ENCODE measurements at regions not wholly inside any gene's neighbourhood (a gene's known extent, or its start where the extent isn't known, plus 50 kb on each side); places are given as distances from the start of the nearest gene placed in this dataset.

DNA sequence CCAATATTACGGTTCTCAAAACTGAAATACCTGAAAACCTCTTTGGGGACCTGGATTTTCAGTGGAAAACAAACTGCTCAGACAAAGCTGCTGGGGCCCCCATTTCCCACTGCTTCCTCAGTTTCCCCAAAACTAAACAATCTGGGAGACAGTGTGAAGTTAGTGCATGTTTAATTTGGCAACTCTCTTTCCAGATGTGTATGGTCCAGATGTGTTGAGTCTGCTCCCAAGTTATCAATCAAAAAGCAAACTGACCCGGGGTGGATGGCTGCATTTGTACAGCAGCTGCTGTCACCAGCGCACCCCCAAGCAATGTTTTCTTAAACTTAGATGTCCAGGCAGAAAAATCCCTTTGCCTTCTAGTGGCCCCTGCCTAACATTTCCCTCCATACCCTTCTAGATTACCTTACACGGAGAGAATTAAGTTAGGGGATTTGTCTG, 136.9 kb downstream of the COPS8 start:
- TF ChIP-seq, protein P1, sequence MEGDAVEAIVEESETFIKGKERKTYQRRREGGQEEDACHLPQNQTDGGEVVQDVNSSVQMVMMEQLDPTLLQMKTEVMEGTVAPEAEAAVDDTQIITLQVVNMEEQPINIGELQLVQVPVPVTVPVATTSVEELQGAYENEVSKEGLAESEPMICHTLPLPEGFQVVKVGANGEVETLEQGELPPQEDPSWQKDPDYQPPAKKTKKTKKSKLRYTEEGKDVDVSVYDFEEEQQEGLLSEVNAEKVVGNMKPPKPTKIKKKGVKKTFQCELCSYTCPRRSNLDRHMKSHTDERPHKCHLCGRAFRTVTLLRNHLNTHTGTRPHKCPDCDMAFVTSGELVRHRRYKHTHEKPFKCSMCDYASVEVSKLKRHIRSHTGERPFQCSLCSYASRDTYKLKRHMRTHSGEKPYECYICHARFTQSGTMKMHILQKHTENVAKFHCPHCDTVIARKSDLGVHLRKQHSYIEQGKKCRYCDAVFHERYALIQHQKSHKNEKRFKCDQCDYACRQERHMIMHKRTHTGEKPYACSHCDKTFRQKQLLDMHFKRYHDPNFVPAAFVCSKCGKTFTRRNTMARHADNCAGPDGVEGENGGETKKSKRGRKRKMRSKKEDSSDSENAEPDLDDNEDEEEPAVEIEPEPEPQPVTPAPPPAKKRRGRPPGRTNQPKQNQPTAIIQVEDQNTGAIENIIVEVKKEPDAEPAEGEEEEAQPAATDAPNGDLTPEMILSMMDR (conservative IDR thresholded peaks at IDR 0.05; ENCODE audit: low read depth, low read length): no peak
- TF ChIP-seq EZH2 (IDR thresholded peaks at IDR 0.05; ENCODE audit: borderline replicate concordance, low read depth, low read length, poor library complexity, severe bottlenecking): no peak

Data from A673 (cell line).